ENCODE measurements at regions not wholly inside any gene's neighbourhood (a gene's known extent, or its start where the extent isn't known, plus 50 kb on each side); places are given as distances from the start of the nearest gene placed in this dataset.
A peak's percentile ranks its signal among the peaks of the same experiment; 100 is the strongest.

DNA sequence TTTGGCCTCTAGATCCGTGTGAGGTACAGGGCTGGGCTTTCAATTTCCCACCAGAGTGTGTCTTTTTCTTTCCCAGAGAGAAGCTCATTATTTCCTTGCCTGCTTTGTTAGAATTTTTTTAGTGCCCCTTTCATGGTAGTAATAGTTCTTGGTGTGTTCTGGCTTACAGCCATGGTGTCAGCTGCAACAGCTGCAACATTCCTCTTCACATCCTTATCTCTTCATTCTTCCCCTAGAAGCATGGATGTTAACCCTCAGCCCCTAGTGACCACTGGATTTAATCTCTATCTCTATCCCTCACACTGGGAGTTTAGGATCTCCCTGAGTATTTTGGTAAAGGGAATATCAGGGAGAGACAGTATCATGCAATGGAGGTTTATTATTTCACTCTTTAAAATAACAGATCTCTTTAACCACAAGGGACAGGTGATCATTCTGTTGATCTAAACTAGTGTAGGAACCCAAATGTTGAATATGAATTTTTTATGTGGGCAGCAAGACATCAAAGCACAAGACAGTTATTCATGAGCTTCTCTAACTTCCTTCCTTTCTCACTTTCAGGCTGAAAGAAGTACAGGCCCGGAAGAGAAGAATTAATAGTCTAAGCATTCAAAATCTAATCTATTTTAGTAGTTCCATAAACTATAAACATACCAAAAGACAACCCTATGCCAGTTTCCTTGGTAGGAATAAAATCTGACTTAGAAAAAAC, 160.2 kb downstream of the FAM170A start:
- no peak for DNase-seq

DNA sequence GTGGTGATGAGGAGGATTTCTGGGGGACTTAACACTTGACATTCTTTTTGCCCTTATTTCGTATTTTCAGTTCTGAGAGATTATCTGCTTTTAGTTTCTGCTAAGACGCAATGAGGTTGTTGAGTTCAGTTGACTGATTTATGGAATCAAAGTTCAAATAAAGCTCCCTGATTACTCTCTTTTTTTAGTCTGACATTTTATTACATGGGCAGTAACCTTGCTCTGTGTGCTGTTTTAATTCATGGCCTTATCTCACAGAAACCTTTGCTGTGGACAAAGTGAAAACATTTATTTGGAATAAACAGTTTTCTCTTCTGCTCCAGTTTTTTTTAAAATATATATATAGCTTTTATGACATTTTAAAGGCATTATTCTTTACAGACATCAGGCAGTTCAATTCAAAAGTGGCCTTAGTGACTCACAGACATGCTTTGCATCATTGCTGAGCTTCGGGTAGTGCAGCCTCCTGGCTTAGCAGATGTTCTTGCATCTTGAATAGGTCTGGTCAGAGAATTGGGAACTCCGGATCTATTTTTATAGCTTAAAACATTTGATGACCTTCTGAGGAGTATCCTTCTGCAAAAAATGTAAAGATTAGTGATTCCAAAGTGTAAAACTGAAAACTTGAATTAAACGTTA, 162.9 kb downstream of the FAM170A start:
- DNase-seq = no peak

DNA sequence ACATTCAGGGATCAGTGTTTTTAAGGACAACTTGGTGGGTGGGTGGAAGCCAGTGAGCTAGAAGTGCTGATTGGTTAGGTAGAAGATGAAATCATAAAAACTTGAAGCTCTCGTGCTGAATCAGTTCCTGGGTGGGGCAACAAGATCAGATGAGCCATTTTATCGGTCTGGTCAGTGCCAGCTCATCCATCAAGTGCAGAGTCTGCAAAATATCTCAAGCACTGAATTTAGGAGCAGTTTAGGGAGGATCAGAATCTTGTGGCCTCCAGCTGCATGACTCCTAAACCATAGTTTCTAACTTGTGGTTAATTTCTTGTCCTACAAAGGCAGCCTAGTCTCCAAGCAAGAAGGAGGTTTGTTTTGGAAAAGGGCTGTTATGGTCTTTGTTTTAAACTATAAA, 166.4 kb downstream of the FAM170A start:
- DNase-seq = no peak

GRCh38 chr5:119801570-119801969, 172.2 kb downstream of the FAM170A start:
- DNase-seq = no peak

DNA sequence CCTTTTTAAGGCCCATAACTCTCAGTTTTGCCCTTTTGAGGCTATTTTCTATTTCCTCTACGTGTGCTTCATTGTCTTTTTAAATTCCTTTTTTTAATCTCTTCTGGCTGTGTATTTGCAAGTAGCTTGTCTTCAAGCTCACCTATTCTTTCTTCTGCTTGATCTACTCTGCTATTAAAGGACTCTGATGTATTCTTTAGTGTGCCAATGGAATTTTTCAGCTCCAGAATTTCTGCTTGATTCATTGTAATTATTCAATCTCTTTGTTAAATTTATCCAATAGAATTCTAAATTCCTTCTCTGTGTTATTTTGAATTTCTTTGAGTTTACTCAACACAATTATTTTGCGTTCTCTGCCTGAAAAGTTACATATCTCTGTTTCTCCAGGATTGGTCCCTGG, 178.7 kb downstream of the FAM170A start:
- DNase-seq = no peak

GRCh38 chr5:119808474-119808873, 179.1 kb downstream of the FAM170A start:
- no peak for DNase-seq

DNA sequence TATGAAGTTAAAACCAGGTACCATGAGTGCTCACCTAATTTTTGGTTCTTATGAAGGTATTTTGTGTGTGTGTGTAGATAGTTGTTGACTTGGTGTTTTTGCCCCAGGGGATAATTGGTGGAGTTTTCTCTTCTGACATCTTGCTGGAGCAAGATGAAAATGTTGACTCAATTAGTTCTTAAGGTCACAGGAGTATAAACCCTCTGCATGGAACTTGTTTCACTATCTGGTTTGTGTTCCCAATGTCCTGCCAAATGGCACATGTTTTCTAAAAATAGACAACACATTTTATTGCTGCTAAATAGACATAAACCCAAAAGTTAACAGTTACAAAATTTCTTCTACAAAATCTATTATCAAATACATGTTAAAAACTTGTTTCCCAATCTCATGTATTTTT, 180.9 kb downstream of the FAM170A start:
- no peak for DNase-seq

DNA sequence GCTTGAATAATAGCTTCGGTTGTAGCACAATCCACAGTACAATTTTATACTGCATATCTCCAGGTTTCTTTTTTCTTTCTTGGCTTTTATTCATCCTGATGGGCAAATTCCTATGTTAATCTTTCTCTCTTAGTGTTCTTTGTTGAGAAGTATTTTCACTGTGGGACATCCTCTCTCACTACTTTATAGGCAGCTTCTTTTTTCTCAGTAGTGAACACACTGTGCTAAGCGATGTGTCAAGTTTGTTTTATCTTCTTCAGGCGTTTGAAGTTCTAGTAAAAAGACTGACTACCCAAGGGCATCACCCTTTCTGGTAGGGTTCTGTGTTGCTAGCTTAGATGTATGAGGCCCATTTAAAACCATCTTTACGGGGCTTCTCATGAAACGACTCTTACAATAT, 182.1 kb downstream of the FAM170A start:
- no peak for DNase-seq

DNA sequence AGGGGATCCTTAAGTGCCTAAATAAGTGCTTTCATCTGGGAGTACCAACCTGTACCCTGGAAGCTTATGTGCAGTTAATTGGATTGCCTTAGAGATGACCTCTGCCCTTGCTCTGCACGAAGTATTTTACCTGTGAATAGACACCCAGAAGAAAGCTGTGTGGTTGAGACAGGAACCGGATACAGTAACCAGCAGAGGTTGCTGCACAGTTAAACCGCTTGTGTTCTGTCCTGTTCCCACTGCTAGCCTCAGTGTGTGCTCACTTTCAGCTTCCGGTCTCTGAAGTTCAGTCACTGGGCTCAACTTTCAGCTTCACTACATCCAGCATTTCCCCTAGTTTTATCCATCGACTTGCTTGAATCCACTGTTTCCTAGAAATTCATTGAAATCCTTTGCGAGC, 185.3 kb downstream of the FAM170A start:
- DNase-seq = no peak

DNA sequence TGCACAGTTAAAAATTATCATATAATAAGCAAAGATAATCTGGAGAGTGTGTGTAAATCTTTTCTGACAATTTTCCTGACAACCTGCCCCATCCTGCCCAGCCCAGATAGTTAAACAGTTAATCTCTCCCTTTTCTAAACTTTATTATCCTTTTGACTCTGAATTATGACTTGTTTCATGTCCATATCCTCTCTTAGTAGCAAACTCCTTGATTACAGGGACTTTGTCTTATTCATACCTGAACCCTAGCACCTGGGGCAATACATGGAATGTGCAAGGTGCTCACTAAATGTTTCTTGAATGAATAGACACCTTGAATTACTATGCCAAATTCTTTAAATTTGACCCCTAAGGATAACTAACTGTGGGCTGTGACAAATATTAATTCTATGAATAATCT, 186.7 kb downstream of the FAM170A start:
- DNase-seq = no peak

DNA sequence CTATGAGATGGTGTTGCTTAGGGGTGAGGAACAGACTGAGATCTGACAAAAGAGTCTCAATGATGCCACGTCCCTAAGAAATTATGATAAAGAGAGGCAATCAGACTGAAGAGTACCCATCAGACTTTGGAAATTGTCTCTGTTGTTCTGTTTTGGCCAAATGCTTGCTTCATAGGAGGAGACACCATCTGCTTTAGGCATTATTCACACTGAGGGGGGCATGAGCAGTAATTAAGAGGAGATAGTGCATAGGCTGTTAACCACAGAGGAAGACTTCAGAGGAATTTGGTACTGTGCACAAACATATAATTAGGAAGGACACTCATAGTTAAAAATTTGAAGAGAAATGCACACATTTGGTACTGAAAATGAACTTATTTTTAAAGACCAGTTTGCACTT, 190.7 kb downstream of the FAM170A start:
- no peak for DNase-seq

GRCh38 chr5:119820608-119821007, 191.2 kb downstream of the FAM170A start:
- no peak for DNase-seq

GRCh38 chr5:119828541-119828940, 199.2 kb downstream of the FAM170A start:
- peak in 1 of 56 donors; percentile 1 for DNase-seq

DNA sequence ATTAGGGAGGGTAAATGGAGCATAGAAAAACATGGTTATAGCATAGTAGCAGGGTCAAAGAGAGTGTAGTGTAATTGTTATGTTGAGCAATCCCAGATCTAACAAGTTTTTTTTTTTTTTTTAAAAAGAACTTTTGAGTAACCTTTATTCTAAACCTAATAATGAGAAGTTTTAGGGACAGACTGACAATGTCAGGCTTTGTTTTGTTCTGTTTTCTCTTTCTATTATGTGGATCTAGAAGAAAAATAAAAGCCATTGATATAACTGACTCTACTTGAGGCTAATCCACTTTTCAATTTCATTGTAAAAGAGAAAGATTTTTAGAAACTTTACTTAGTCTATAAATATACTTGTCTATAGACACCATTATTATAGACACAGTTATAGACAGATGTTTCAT, 200.0 kb downstream of the FAM170A start:
- DNase-seq = no peak

- no peak for DNase-seq
These were observed 203.8 kb downstream of the FAM170A start for GRCh38 chr5:119833176-119833575.

DNA sequence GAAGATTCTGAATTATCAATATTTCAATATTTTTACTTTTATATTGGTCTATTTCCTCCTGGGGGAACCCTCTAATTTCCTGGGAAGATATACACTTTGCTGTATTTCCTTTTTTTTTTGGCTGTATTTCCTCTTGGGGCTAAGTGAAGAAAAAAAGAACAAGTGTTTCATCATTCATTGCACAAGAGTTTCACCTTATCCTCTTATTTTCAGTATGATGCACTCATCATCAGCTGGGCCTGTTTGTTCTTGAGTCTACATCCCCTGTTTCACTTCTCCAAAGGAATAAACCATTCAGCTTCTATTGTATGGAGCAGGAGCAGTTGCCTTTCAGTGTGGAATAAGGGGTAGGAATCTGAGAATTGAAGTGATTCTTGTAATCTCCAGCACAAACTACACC, 210.8 kb downstream of the FAM170A start:
- no peak for DNase-seq

- no peak for DNase-seq
These were observed 222.8 kb downstream of the FAM170A start for GRCh38 chr5:119852140-119852539.

GRCh38 chr5:119860463-119860862, 231.1 kb downstream of the FAM170A start:
- DNase-seq = no peak

- DNase-seq = no peak
These were observed 233.3 kb downstream of the FAM170A start for GRCh38 chr5:119862619-119863018.

DNA sequence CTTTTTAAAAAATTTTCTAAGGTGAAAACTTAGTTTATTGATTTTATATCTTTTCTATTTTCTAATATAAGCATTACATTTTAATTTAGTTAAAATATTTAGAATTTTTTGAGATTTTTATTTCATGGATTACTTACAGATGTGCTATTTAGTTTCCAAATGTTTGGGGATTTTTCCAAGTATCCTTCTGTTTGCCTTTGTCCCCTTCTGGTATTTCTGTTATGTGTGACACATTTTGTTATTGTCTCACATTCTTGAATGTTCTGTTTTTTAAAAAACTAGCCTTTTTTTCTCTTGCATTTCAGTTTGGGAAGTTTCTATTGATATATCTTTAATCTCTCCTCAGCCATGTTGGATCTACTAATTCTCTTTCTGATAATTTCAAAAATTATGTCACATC, 234.9 kb downstream of the FAM170A start:
- DNase-seq = no peak

DNA sequence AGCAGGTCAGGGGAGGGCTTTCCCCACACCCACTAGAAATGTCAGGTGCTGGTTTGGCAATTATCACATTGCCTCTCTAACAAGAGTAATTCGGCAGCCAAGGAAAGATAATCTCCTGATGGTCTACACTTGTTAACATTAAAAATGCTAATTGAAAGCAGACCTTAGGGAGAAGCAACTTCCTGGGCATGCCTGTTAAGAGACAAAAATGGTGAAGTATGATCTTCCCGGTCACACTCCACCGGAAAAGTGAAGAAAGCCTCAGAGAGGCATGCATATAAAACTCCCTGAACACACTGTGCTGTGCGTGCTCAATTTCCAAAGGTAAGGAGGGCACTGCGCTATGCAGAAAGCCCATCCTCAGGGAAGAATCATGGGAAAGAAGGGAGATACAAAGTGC, 244.3 kb downstream of the FAM170A start:
- DNase-seq = no peak

DNA sequence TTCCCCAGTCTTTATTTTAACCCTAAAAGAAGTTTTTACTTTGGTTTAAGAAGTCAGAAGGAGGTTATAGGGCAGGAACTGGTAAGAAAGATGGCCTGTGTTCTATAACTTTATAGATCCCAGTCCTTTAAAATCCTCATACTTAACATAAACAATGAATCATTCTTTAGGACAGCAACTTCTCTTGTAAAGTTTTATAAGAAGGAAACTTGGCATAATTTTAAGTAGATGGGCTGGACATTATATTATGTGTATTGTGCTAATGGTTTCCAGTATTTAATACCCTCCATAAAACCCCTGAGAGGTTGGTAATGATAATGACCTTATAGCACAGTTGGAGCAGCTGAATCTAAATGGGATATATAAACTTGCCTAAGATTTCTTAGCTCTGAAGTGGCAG, 247.2 kb downstream of the FAM170A start:
- DNase-seq = no peak

DNA sequence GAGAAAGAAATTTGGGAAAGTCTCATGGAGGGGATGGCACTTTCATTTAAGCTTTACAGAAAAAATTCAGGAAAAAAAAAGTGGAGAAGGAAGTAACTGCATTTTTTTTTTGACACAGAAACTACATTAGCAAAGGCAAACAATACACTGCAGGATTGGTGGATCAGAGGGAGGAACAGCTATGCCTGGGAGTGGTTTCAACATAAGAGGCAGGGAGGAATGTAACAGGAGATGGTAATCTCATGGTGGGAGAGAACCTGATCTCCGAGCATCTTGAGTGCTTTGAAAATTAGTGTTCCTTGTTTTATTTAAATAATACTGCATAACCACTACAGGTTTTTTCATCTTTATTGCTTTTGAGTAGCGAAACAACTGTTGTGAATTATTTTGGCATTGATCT, 249.4 kb downstream of the FAM170A start:
- no peak for DNase-seq

GRCh38 chr5:119879446-119879845, 250.1 kb downstream of the FAM170A start:
- no peak for DNase-seq

Data from nucleus accumbens (tissue), 56 donors.